NAMALWA (cell line): ENCODE measurements at regions not wholly inside any gene's neighbourhood (a gene's known extent, or its start where the extent isn't known, plus 50 kb on each side); places are given as distances from the start of the nearest gene placed in this dataset.
"Not testable (repeated sequence)": the region's sequence is repeated elsewhere in the genome, so short reads cannot be mapped to it uniquely, and the experiment has no call there.

Experiments used
- DNase-seq: peaks from one replicate; pipeline ENCODE4 v3.0.0-alpha.2; 2015; ENCODE audit warnings: low spot score

DNA sequence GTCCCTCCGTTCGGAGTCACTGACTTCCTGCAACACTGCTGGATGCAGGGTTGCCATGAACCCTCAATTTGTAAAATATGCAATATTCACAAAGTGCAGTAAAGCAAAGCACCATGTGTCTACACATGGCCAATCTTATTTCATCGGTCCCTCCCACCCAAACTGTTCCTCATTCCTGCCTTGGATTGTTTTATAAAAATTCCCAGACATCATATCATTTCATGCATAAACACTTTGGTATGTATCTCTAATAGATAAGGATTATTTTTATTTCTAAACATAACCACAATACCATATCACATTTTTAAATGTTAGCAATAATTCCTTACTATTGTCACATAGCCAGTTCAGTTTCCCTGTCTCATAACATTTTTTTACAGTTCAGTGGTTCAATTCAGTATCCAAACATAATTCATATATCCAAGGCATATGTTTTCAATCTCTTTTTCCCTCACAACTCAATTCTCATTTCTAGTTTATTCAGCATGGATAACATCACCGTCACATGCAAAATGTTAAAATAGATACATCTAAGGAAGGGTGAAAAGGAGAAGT lies 82.0 kb upstream of the PCAT7 start:
- no peak for DNase-seq

DNA sequence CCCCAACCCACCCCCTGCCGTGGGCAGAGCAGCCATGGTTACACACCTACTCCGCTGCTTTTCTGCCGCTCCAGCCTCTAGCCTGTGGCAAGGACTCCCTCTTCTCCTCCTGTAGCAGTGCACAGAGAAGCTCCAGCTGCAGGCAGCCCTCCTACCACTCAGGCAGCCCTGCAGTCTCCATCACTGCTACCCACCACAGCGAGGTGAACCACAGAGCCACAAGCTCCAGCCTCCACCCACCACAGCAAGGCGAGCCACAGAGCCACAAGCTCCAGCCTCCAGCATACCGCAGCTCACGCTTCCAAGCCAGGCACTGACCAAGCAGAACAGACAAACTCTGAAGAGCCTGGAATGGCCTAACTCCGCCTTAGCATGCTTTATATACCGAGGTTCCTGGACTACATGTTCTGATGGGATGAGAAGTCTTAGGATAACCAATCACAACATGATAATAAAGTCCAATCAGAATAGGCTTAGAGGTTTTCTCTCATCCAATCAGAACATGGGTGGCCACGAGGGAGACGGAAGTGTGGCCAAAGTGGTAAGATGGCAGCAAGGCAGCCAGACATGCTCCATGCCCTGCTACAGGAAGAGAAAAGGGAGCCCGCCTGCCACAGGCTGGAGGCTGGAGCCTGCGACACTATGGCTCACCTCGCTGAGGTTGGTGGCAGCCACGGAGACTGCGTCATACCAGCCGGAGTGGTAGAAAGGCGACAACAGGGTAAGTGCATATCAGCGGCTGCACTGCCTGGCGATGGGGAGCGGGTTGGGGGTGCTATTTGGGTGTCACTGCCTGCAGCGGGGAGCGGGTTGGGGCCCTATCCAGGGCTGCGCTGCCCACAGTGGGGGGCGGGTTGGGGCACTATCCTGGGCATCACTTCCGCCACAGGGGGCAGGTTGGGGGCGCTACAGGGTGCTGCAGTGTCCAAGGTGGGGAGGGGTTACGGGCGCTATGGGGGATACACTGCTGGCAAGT lies 75.8 kb upstream of the PCAT7 start:
- no peak for DNase-seq

- no peak for DNase-seq
These were observed 75.1 kb upstream of the PCAT7 start for GRCh38 chr9:94479757-94480156.

DNA sequence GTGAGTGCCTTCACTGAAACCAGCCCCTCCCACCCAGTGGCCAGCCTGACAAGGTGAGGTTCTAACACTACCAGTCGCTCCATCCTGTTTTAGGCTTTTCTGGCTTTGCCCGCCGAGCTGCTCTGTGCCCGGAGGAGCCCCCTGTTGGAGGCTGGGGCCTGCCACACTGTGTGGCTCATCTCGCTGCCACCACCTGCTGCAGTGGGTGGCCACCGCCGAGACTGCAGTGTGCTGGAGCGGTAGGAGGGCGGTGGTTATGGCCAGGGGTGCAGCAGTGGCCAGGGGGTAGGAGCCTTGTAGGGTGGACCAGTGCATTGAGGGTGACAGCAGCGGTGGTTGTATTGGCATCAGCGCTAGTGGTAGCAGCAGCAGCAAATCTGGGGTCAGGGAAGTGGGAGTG lies 74.7 kb upstream of the PCAT7 start:
- DNase-seq: no peak

DNA sequence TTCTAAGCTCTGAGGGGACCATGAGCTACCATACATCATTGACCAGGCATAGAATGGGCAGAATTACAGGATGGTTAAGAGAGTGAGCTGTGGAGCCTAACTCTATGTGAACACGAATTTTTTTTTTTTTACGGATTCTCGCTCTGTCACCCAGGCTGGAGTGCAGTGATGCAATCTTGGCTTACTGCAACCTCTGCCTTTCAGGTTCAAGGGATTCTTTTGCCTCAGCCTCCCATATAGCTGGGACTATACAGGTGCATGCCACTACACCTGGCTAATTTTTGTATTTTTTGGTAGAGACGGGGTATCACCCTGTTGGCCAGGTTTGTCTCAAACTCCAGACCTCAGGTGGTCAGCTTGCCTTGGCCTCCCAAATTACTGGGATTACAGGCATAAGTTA lies 72.8 kb upstream of the PCAT7 start:
- no peak for DNase-seq

DNA sequence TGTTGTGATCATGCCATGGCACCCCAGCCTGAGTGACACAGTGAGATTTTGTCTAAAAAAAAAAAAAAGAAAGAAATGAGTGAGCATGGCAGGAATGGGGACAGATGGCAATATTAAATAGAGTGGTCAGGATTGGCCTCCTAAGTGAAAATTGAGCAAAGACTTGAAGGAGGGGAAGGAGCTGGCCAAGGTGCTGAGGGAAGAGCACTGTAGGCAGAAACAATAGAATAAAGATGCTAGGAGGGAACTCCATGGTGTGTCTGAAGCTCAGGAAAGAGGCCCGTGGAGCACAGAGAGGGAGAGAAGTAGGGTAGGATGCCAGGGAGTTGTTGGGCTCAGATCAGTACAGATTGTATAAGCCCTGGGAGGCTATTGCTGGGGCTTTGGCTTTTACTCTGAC lies 64.4 kb upstream of the PCAT7 start:
- no peak for DNase-seq

- DNase-seq: not testable (repeated sequence)
These were observed 62.8 kb upstream of the PCAT7 start for GRCh38 chr9:94492125-94492524.

DNA sequence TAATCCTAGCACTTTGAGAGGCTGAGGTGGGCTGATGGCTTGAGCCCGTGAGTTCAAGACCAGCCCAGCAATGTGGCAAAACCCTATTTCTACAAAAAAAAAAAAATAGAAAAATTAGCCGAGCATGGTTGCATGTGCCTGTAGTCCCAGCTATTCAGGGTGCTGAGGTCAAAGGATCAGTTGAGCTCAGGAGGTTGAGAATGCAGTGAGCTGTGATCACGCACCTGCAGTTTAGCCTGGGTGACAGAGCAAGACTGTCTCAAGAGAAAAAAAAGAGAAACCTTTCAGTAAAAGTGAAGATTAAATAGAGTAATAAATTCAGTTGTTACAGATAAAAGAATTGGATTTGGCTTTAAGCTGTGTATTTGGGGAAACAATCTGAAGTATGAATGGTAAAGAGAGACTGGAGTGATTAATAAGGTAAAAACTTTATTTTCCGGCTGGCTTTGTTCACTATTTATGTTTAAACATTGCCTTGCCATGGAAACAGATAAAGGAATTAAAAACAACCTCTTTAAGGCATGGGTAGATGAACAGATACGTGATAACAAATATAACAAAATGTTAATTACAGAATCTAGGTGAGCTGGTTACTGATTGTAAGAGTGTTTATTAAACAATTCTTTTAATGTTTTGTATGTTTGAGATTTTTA lies 56.0 kb upstream of the PCAT7 start:
- DNase-seq: peak; percentile 95

DNA sequence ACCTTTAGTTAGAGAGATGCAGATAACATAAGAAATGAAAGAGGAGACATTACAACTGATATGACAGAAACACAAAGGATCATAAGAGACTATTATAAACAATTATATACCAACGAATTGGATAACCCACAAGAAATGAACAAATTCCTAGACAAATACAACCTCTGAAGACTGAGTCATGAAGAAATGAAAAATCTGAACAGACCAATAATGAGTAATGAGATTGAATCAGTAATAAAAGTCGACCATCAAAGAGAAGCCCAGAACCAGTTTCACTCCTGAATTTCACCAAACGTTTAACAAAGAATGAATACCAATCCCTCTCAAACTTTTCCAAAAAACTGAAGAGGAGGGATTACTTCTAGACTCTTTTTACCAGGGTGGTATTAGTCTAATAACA lies 50.5 kb upstream of the PCAT7 start:
- DNase-seq: no peak
